ENCODE measurements at regions not wholly inside any gene's neighbourhood (a gene's known extent, or its start where the extent isn't known, plus 50 kb on each side); places are given as distances from the start of the nearest gene placed in this dataset.

DNA sequence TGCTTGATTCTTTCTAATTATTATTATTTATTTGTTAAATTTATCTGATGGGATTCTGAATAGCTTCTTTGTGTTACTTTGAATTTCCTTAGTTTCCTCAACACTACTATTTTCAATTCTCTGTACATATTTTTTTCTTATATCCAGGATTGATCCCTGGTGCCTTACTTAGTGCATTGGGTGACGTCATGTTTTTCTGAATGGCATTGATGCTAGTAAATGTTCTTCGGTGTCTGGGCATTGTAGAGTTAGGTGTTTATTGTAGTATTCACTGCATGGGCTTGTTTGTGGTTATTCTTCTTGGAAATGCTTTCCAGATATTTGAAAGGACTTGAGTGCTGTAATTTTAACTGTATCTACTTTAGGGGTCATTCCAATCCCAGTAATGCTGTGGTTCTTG is 938.1 kb downstream of the FAM133A start:
- H3K9me3 ChIP-seq (ENCODE audit: low read length): no peaks in the 10 kb centered on the region
- H3K27me3 ChIP-seq (ENCODE audit: low read length): no peaks in the 10 kb centered on the region
- H3K27ac ChIP-seq (ENCODE audit: low read length): no peak overlapping the region
- H3K4me1 ChIP-seq (ENCODE audit: insufficient read depth, low read length): no peaks in the 10 kb centered on the region
- H3K4me3 ChIP-seq (ENCODE audit: low read length): no peak overlapping the region
- H4K20me1 ChIP-seq (ENCODE audit: low read length): no peaks in the 10 kb centered on the region
- ATAC-seq: no peak
- H3K36me3 ChIP-seq (ENCODE audit: low read depth, low read length): no peaks in the 10 kb centered on the region
- H3K4me2 ChIP-seq (ENCODE audit: low read length): no peak overlapping the region
- no peaks in the 10 kb centered on the region for H3K79me2 ChIP-seq (ENCODE audit: low read length)
- ChIA-PET POLR2A (ENCODE audit: unreplicated experiment) (no interaction called here), CTCF (no interaction called here)
- no TSS peak for BruUV-seq (replicated peaks)
- no peaks in the 10 kb centered on the region for H3K9me2 ChIP-seq (replicated peaks; ENCODE audit: low read length)
- intact Hi-C loops (cut with micrococcal nuclease): no loop called here
- H3F3A ChIP-seq (ENCODE audit: low read length, unreplicated experiment): no peaks in the 10 kb centered on the region
- H2AFZ ChIP-seq (ENCODE audit: low read length): no peak overlapping the region
- DNase-seq: no peak
- TF ChIP-seq EZH2 (IDR thresholded peaks at IDR 0.05; ENCODE audit: low read length, unreplicated experiment) (no peak), EZH2phosphoT487 (IDR thresholded peaks at IDR 0.05; ENCODE audit: borderline replicate concordance, low read length) (no peak)
- TF ChIP-seq, protein P1, sequence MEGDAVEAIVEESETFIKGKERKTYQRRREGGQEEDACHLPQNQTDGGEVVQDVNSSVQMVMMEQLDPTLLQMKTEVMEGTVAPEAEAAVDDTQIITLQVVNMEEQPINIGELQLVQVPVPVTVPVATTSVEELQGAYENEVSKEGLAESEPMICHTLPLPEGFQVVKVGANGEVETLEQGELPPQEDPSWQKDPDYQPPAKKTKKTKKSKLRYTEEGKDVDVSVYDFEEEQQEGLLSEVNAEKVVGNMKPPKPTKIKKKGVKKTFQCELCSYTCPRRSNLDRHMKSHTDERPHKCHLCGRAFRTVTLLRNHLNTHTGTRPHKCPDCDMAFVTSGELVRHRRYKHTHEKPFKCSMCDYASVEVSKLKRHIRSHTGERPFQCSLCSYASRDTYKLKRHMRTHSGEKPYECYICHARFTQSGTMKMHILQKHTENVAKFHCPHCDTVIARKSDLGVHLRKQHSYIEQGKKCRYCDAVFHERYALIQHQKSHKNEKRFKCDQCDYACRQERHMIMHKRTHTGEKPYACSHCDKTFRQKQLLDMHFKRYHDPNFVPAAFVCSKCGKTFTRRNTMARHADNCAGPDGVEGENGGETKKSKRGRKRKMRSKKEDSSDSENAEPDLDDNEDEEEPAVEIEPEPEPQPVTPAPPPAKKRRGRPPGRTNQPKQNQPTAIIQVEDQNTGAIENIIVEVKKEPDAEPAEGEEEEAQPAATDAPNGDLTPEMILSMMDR (conservative IDR thresholded peaks at IDR 0.05; ENCODE audit: low read depth, low read length): no peak
- H3K9ac ChIP-seq (ENCODE audit: low read length): no peak overlapping the region

DNA sequence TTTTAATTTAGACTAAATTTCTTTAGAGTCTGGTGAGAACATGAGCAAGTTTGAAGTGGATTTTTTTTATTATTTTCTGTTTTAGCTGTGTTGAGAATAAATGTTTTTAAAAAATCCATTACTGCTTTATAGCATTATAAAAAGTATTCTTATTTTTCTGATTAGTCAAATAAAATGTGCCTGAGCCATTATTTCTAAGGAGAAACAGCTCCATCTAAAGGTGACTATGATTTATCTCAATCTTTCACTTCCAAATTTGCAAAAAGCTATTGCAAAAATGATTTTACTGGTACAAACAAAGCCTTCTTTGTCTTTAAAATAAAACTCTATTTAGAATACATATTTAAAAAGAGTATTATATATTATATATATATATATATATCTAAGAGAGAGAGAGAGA is 959.2 kb downstream of the FAM133A start:
- H3K4me3 ChIP-seq (ENCODE audit: low read length): no peak overlapping the region
- no peak for ATAC-seq

DNA sequence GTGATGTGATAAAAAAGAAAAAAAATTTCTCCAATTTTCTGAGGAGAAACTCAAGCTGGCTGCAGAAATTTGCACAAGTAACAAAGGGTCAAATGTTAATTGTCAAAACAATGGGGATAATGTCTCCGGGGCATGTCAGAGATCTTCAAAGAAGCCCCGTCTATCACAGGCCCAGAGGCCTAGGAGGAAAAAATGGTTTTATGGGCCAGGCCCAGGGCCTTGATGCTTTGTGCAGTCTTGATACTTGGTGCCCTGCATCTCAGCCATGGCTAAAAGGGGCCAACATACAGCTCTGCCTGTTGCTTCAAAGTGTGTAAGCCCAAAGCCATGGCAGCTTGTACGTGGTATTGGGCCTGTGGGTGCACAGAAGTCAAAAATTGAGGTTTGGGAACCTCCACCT is 961.0 kb downstream of the FAM133A start:
- no peaks in the 10 kb centered on the region for H3F3A ChIP-seq (ENCODE audit: low read length, unreplicated experiment)
- H3K9ac ChIP-seq (ENCODE audit: low read length): no peak overlapping the region
- no peaks in the 10 kb centered on the region for H3K27me3 ChIP-seq (ENCODE audit: low read length)
- CTCF ChIA-PET: no interaction called here
- H3K79me2 ChIP-seq (ENCODE audit: low read length): no peaks in the 10 kb centered on the region
- intact Hi-C loops (cut with micrococcal nuclease): no loop called here
- no peak overlapping the region for H3K4me3 ChIP-seq (ENCODE audit: low read length)
- BruUV-seq (replicated peaks): no TSS peak
- H2AFZ ChIP-seq (ENCODE audit: low read length): no peak overlapping the region
- TF ChIP-seq EZH2 (IDR thresholded peaks at IDR 0.05; ENCODE audit: low read length, unreplicated experiment) (no peak), EZH2phosphoT487 (IDR thresholded peaks at IDR 0.05; ENCODE audit: borderline replicate concordance, low read length) (no peak)
- TF ChIP-seq, protein P1 (conservative IDR thresholded peaks at IDR 0.05; ENCODE audit: low read depth, low read length): no peak
- DNase-seq (no peak), ATAC-seq (no peak)
- H3K4me2 ChIP-seq (ENCODE audit: low read length): no peak overlapping the region
- POLR2A ChIA-PET (ENCODE audit: unreplicated experiment): no interaction called here
- no peaks in the 10 kb centered on the region for H3K9me3 ChIP-seq (ENCODE audit: low read length)
- H3K36me3 ChIP-seq (ENCODE audit: low read depth, low read length): no peaks in the 10 kb centered on the region
- H4K20me1 ChIP-seq (ENCODE audit: low read length): no peaks in the 10 kb centered on the region
- H3K27ac ChIP-seq (ENCODE audit: low read length): no peak overlapping the region
- no peaks in the 10 kb centered on the region for H3K9me2 ChIP-seq (replicated peaks; ENCODE audit: low read length)
- no peaks in the 10 kb centered on the region for H3K4me1 ChIP-seq (ENCODE audit: insufficient read depth, low read length)

More for the DNA sequence above, 959.2 kb downstream of the FAM133A start:
- Histone ChIP-seq H3F3A (ENCODE audit: low read length, unreplicated experiment) (no peaks in the 10 kb centered on the region), H3K27me3 (ENCODE audit: low read length) (no peaks in the 10 kb centered on the region), H3K79me2 (ENCODE audit: low read length) (no peaks in the 10 kb centered on the region), H3K9me2 (replicated peaks; ENCODE audit: low read length) (no peaks in the 10 kb centered on the region), H3K4me1 (ENCODE audit: insufficient read depth, low read length) (no peaks in the 10 kb centered on the region), H3K36me3 (ENCODE audit: low read depth, low read length) (no peaks in the 10 kb centered on the region), H3K9ac (ENCODE audit: low read length) (no peak overlapping the region), H3K27ac (ENCODE audit: low read length) (no peak overlapping the region), H3K4me2 (ENCODE audit: low read length) (no peak overlapping the region), H2AFZ (ENCODE audit: low read length) (no peak overlapping the region), H3K9me3 (ENCODE audit: low read length) (no peaks in the 10 kb centered on the region), H4K20me1 (ENCODE audit: low read length) (no peaks in the 10 kb centered on the region)
- BruUV-seq (replicated peaks): no TSS peak
- ChIA-PET POLR2A (ENCODE audit: unreplicated experiment) (no interaction called here), CTCF (no interaction called here)
- DNase-seq: no peak
- intact Hi-C loops (cut with micrococcal nuclease): no loop called here
- no peak for TF ChIP-seq EZH2 (IDR thresholded peaks at IDR 0.05; ENCODE audit: low read length, unreplicated experiment)
- TF ChIP-seq EZH2phosphoT487 (IDR thresholded peaks at IDR 0.05; ENCODE audit: borderline replicate concordance, low read length): no peak
- TF ChIP-seq, protein P1 (conservative IDR thresholded peaks at IDR 0.05; ENCODE audit: low read depth, low read length): 0 out of 2 replicates have a peak, but pooled peaks have one; percentile 10
